ENCODE measurements at regions not wholly inside any gene's neighbourhood (a gene's known extent, or its start where the extent isn't known, plus 50 kb on each side); places are given as distances from the start of the nearest gene placed in this dataset.
"Not testable (repeated sequence)": the region's sequence is repeated elsewhere in the genome, so short reads cannot be mapped to it uniquely, and the experiment has no call there.

DNA sequence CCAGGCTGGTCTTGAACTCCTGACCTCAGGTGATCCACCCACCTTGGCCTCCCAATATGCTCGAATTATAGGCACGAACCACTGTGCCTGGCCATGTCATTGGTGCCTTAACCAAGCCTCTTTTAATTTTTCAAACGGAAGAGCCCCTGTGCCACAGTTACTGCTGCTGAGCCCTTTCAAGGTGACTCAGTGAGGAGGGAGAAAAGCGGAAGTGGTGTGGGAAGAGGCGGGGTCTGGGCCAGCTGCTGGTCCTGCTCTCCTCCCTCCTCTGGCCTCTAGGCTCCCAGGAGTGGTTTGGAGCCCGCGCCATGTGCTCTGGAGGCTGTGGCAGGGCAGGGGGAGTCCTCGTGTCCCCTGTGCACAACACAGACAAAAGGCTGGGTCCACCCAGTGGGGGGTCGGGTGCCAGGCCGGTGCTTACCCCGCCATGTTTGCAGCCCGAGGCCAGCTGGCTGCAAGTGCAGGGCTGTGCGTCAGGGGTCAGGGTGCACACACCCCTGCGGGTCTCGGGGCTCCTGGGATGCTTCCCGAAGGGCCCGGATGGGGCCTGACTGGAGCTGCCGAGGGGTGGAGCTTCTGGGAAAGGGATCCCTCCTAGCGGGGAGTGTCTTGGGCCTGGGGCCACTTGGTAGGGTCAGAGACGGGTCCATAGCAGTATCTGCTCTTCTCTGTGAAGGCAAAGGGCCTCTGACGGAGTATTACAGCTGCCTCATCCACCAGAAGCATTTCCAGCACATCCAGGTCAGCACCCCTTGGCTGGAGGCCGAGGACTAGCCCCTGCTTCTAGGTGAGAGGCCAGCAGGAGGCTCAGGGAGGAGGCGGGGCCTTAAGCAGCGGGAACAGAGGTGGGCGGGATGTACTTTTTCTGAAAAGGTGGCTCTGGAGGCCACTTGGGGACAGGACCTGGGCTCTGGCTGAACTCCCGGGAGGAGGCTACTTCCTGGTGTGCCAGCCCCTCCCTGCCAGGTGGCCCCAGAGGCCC lies 100.4 kb upstream of the CCZ1B start:
- H3K9me3 ChIP-seq (ENCODE audit: control insufficient read depth in 1 of 2, low read length in 2 of 2); H3K4me1 ChIP-seq (ENCODE audit: control insufficient read depth in 1 of 2, insufficient read depth in 2 of 2, low read length in 2 of 2); H3K27ac ChIP-seq (ENCODE audit: low read depth, low read length); H3K4me3 ChIP-seq (ENCODE audit: low read depth in 1 of 2, low read length in 2 of 2); H3K36me3 ChIP-seq (ENCODE audit: control insufficient read depth in 1 of 2, insufficient read depth in 2 of 2, low read length in 2 of 2); H3K27me3 ChIP-seq (ENCODE audit: control insufficient read depth in 1 of 2, insufficient read depth in 2 of 2, low read length in 2 of 2); H3K9ac ChIP-seq (ENCODE audit: low read depth in 1 of 2, low read length in 2 of 2): not testable (repeated sequence)

DNA sequence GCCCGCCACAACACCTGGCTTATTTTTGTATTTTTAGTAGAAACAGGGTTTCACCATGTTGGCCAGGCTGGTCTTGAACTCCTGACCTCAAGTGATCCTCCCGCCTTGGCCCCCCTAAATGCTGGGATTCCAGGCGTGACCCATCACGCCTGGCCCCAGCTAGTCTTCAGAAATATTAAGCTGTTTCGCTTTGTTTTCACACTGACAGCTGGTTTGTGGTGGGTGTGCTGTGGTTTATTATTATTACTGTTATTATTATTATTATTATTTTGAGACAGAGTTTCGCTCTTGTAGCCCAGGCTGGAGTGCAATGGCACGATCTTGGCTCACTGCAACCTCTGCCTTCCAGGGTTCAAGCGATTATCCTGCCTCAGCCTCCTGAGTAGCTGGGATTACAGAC lies 101.6 kb upstream of the CCZ1B start:
- not testable (repeated sequence) for H3K9me3 ChIP-seq (ENCODE audit: control insufficient read depth in 1 of 2, low read length in 2 of 2); H3K4me3 ChIP-seq (ENCODE audit: low read depth in 1 of 2, low read length in 2 of 2); H3K9ac ChIP-seq (ENCODE audit: low read depth in 1 of 2, low read length in 2 of 2); H3K4me1 ChIP-seq (ENCODE audit: control insufficient read depth in 1 of 2, insufficient read depth in 2 of 2, low read length in 2 of 2); H3K36me3 ChIP-seq (ENCODE audit: control insufficient read depth in 1 of 2, insufficient read depth in 2 of 2, low read length in 2 of 2); H3K27me3 ChIP-seq (ENCODE audit: control insufficient read depth in 1 of 2, insufficient read depth in 2 of 2, low read length in 2 of 2); H3K27ac ChIP-seq (ENCODE audit: low read depth, low read length)

GRCh38 chr7:6929588-6929987 lies 103.5 kb upstream of the CCZ1B start:
- not testable (repeated sequence) for H3K36me3 ChIP-seq (ENCODE audit: control insufficient read depth in 1 of 2, insufficient read depth in 2 of 2, low read length in 2 of 2)

GRCh38 chr7:6930081-6930635 lies 104.1 kb upstream of the CCZ1B start:
- H3K27me3 ChIP-seq (ENCODE audit: control insufficient read depth in 1 of 2, insufficient read depth in 2 of 2, low read length in 2 of 2); H3K9ac ChIP-seq (ENCODE audit: low read depth in 1 of 2, low read length in 2 of 2); H3K9me3 ChIP-seq (ENCODE audit: control insufficient read depth in 1 of 2, low read length in 2 of 2): not testable (repeated sequence)

More at GRCh38 chr7:6929588-6929987, 103.5 kb upstream of the CCZ1B start:
- not testable (repeated sequence) for H3K4me1 ChIP-seq (ENCODE audit: control insufficient read depth in 1 of 2, insufficient read depth in 2 of 2, low read length in 2 of 2); H3K9ac ChIP-seq (ENCODE audit: low read depth in 1 of 2, low read length in 2 of 2); H3K9me3 ChIP-seq (ENCODE audit: control insufficient read depth in 1 of 2, low read length in 2 of 2); H3K27me3 ChIP-seq (ENCODE audit: control insufficient read depth in 1 of 2, insufficient read depth in 2 of 2, low read length in 2 of 2); H3K27ac ChIP-seq (ENCODE audit: low read depth, low read length); H3K4me3 ChIP-seq (ENCODE audit: low read depth in 1 of 2, low read length in 2 of 2)

DNA sequence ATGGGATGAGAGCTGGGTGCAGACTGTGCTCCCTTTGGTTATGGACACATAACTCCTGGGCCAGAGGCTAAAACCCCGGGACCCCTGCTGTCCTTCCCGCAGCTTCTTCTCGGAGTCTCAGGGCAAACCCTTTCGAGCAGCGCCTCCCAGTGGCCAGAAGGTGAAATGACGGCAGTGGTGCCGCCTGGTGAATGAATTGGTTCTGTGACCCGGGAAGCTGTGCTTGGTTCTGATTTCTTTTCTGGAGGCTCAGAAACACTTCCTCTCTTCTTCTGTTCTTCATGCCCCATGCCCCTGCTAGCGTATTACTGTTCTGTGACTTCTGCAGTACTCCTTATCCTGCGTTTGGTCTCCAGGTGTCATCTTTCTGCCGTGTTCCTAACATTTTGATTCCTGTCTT lies 104.7 kb upstream of the CCZ1B start:
- not testable (repeated sequence) for H3K36me3 ChIP-seq (ENCODE audit: control insufficient read depth in 1 of 2, insufficient read depth in 2 of 2, low read length in 2 of 2); H3K4me1 ChIP-seq (ENCODE audit: control insufficient read depth in 1 of 2, insufficient read depth in 2 of 2, low read length in 2 of 2); H3K27me3 ChIP-seq (ENCODE audit: control insufficient read depth in 1 of 2, insufficient read depth in 2 of 2, low read length in 2 of 2); H3K27ac ChIP-seq (ENCODE audit: low read depth, low read length); H3K4me3 ChIP-seq (ENCODE audit: low read depth in 1 of 2, low read length in 2 of 2); H3K9me3 ChIP-seq (ENCODE audit: control insufficient read depth in 1 of 2, low read length in 2 of 2); H3K9ac ChIP-seq (ENCODE audit: low read depth in 1 of 2, low read length in 2 of 2)

More at GRCh38 chr7:6930081-6930635, 104.1 kb upstream of the CCZ1B start:
- not testable (repeated sequence) for H3K36me3 ChIP-seq (ENCODE audit: control insufficient read depth in 1 of 2, insufficient read depth in 2 of 2, low read length in 2 of 2); H3K27ac ChIP-seq (ENCODE audit: low read depth, low read length); H3K4me1 ChIP-seq (ENCODE audit: control insufficient read depth in 1 of 2, insufficient read depth in 2 of 2, low read length in 2 of 2); H3K4me3 ChIP-seq (ENCODE audit: low read depth in 1 of 2, low read length in 2 of 2)

GRCh38 chr7:6931456-6931855 lies 105.4 kb upstream of the CCZ1B start:
- H3K27me3 ChIP-seq (ENCODE audit: control insufficient read depth in 1 of 2, insufficient read depth in 2 of 2, low read length in 2 of 2); H3K27ac ChIP-seq (ENCODE audit: low read depth, low read length); H3K9me3 ChIP-seq (ENCODE audit: control insufficient read depth in 1 of 2, low read length in 2 of 2); H3K4me3 ChIP-seq (ENCODE audit: low read depth in 1 of 2, low read length in 2 of 2); H3K4me1 ChIP-seq (ENCODE audit: control insufficient read depth in 1 of 2, insufficient read depth in 2 of 2, low read length in 2 of 2); H3K9ac ChIP-seq (ENCODE audit: low read depth in 1 of 2, low read length in 2 of 2); H3K36me3 ChIP-seq (ENCODE audit: control insufficient read depth in 1 of 2, insufficient read depth in 2 of 2, low read length in 2 of 2): not testable (repeated sequence)

- H3K36me3 ChIP-seq (ENCODE audit: control insufficient read depth in 1 of 2, insufficient read depth in 2 of 2, low read length in 2 of 2); H3K27me3 ChIP-seq (ENCODE audit: control insufficient read depth in 1 of 2, insufficient read depth in 2 of 2, low read length in 2 of 2); H3K4me3 ChIP-seq (ENCODE audit: low read depth in 1 of 2, low read length in 2 of 2); H3K4me1 ChIP-seq (ENCODE audit: control insufficient read depth in 1 of 2, insufficient read depth in 2 of 2, low read length in 2 of 2); H3K9ac ChIP-seq (ENCODE audit: low read depth in 1 of 2, low read length in 2 of 2); H3K9me3 ChIP-seq (ENCODE audit: control insufficient read depth in 1 of 2, low read length in 2 of 2); H3K27ac ChIP-seq (ENCODE audit: low read depth, low read length): not testable (repeated sequence)
Measured at GRCh38 chr7:6933954-6934632, 108.0 kb upstream of the CCZ1B start.

DNA sequence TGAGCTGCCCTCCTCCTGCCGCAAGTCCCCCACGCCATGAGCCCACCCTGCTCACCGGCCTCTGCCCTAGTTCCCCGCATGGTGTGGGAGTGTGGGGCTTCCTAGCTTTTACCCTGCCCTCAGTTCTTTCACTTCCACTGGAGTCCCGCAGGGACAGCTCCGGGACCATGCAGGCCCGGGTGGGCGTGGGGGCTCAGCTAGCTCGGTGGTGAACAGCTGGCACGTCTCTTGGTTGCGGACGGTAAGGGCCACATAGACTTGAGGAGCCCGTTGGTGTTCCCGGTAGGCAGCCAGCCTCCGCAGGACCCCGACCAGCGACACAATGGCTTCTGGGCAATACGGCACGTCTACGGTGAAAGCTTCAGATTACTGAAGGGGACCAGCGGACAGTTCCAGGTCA lies 108.9 kb upstream of the CCZ1B start:
- no peaks in the 10 kb centered on the region for H3K9me3 ChIP-seq (ENCODE audit: control insufficient read depth in 1 of 2, low read length in 2 of 2)
- no peaks in the 10 kb centered on the region for H3K4me1 ChIP-seq (ENCODE audit: control insufficient read depth in 1 of 2, insufficient read depth in 2 of 2, low read length in 2 of 2)
- no peaks in the 10 kb centered on the region for H3K27me3 ChIP-seq (ENCODE audit: control insufficient read depth in 1 of 2, insufficient read depth in 2 of 2, low read length in 2 of 2)
- H3K27ac ChIP-seq (ENCODE audit: low read depth, low read length) = no peak overlapping the region
- H3K36me3 ChIP-seq (ENCODE audit: control insufficient read depth in 1 of 2, insufficient read depth in 2 of 2, low read length in 2 of 2) = no peaks in the 10 kb centered on the region
- H3K4me3 ChIP-seq (ENCODE audit: low read depth in 1 of 2, low read length in 2 of 2) = no peak overlapping the region
- no peak overlapping the region for H3K9ac ChIP-seq (ENCODE audit: low read depth in 1 of 2, low read length in 2 of 2)

GRCh38 chr7:6936626-6937025 lies 110.6 kb upstream of the CCZ1B start:
- not testable (repeated sequence) for H3K27ac ChIP-seq (ENCODE audit: low read depth, low read length); H3K36me3 ChIP-seq (ENCODE audit: control insufficient read depth in 1 of 2, insufficient read depth in 2 of 2, low read length in 2 of 2)

DNA sequence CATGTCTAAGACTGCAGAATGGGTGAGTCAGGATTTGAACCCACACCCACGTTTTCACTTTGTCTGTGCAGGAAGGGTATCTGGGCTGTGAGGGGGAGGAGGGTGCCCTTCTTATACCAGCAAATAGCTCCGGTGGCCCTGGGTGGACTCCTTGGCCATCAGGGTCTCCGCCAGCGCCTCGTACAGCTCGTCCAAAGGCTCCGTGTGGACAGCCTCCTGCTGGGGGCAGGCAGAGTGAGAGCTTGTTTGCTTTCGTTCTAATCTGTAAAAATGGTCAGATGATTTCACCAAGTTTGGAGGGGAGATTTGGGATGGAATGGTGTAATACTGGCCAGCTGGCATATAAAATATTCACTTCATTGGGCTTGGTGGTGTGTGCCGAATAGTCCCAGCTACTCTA lies 111.7 kb upstream of the CCZ1B start:
- H3K27ac ChIP-seq (ENCODE audit: low read depth, low read length); H3K27me3 ChIP-seq (ENCODE audit: control insufficient read depth in 1 of 2, insufficient read depth in 2 of 2, low read length in 2 of 2); H3K36me3 ChIP-seq (ENCODE audit: control insufficient read depth in 1 of 2, insufficient read depth in 2 of 2, low read length in 2 of 2); H3K9me3 ChIP-seq (ENCODE audit: control insufficient read depth in 1 of 2, low read length in 2 of 2); H3K4me1 ChIP-seq (ENCODE audit: control insufficient read depth in 1 of 2, insufficient read depth in 2 of 2, low read length in 2 of 2); H3K9ac ChIP-seq (ENCODE audit: low read depth in 1 of 2, low read length in 2 of 2); H3K4me3 ChIP-seq (ENCODE audit: low read depth in 1 of 2, low read length in 2 of 2): not testable (repeated sequence)

More at GRCh38 chr7:6936626-6937025, 110.6 kb upstream of the CCZ1B start:
- H3K4me3 ChIP-seq (ENCODE audit: low read depth in 1 of 2, low read length in 2 of 2); H3K4me1 ChIP-seq (ENCODE audit: control insufficient read depth in 1 of 2, insufficient read depth in 2 of 2, low read length in 2 of 2); H3K27me3 ChIP-seq (ENCODE audit: control insufficient read depth in 1 of 2, insufficient read depth in 2 of 2, low read length in 2 of 2); H3K9ac ChIP-seq (ENCODE audit: low read depth in 1 of 2, low read length in 2 of 2); H3K9me3 ChIP-seq (ENCODE audit: control insufficient read depth in 1 of 2, low read length in 2 of 2): not testable (repeated sequence)
